GM19043 (cell line): ENCODE measurements at regions not wholly inside any gene's neighbourhood (a gene's known extent, or its start where the extent isn't known, plus 50 kb on each side); places are given as distances from the start of the nearest gene placed in this dataset.

Experiments used
- ATAC-seq: cut with Tn5 transposase; IDR thresholded peaks from one replicate; pipeline ENCODE4 v1.9.1; 2021; ENCODE audit warnings: low read depth; ENCODE audit not compliant: unreplicated experiment

DNA sequence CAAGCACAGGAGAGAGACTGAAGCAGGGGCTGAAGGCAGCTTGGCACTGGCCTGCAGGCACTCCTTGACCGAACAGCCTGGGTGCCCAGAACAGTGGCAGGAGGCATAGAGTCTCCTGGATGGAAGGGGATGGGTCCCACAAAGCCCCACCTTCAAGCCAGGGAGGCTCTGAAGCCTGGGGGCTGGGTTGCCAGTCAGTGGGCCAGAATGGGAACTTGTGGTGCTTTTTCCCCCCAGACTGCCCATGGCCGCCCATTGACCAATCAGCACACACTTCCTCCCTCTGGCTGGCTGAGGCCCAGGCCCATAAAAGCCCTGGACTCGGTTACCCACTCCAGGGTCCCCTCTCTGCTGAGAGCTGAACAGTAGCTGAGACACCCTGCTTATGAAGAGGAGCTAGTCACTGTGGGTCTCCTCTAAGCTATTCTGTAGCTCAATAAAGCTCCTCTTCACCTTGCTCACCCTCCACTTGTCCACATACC, 109.6 kb downstream of the ELAPOR2 start:
- no peak for ATAC-seq

DNA sequence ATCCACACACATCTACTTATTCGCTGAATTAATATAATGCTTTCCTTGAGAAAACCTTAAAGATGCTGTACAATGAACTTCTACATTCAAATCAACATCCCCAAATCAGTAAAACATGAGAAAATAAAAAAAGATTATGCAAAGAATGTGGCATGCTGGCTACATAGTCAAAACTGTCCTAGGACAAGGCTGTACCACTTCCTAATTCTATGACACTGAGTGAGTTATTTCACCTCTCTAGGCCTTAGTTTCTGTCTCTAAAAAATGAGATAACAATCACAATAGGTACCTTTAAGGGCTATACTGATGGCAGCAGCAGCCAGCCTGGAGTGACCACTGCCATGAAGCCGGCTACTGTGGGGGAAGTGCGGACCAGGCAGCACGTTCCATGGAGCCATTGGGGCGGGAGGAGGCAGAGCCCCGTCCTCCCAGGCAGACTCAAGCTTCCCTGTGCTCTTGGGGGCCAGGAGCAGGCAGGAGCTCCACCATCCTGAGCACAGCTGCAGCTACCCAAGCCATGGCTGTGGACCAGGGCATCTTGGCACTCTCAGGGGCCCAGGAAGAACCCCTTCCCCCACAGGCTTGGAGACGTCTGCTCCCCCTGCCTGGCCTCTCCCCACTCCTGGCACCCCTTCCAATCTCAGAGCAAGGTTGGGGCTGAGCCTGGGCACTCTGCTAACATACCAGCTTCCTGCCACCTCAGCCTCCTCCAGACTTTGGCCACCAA, 110.2 kb downstream of the ELAPOR2 start:
- ATAC-seq = peak; percentile 95

DNA sequence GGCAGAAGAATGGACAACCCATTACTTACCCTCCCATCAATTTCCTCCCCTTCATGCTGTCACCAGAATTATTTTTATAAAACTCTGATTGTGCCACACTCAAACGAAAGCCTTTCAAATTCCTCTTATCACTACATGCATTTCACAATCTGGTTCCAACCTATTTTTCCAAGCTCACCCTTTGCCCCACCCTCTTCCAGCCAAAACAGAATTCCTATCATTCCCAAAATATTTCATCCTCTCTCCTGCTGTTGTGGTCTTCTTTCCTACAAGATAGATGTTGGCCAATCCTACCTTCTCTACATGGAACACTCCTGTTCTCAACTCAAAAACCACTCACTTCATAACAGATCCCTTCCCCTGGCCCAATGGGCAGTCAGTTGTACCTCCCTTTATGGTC, 111.5 kb downstream of the ELAPOR2 start:
- no peak for ATAC-seq

DNA sequence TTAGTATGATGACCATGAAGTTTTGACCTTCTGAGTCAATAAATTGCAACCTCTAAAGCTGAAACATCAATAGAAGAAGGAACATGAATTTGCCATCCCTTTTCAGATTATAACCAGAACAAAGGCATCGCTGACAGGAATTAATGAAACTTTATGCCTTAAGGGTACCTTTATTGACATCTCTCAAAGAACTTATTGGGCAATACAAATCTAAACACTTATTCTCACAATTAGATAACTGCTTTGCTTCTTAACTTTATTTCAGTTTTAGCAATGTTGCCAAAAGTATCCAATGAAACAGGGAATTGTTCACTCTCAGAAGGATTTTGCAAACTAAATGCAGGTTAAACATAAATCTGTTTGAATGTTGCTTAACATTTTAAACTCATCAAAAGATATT, 116.0 kb downstream of the ELAPOR2 start:
- no peak for ATAC-seq

DNA sequence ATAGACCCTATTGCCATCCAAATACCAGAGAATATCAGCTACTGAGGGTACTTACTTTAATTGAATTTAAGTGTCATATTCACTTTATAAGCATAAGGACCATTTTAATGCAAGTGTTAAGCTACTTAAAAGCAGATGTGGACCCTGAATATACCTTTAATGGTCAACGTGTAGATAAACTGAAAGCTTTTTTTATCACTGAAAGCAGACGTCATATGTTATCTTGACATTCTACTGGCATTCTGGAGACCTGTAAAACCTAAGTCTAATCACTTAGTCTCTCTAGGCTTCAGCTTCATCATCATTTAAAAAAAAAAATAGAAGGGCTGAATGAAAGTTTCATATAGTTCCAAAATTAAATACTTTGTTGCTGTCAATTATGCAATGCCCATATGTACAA, 116.5 kb downstream of the ELAPOR2 start:
- no peak for ATAC-seq

DNA sequence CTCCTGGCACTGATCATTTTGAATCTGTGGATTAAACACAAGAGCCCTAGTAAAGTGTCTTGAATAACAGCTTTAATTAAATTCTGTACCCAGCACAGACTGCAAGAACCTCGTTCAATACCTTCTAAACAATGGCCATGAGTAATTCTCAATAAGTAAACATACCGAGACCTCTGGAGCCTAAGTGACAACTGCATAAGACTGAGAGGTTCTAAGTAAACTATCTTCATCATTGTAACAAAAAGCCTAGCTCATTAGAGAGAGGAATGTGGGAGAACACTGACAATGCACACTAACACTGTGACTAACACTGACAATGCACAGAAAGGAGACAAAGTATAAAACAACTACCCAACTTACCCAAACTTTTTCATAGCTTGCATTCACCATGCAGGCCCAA, 117.4 kb downstream of the ELAPOR2 start:
- no peak for ATAC-seq

DNA sequence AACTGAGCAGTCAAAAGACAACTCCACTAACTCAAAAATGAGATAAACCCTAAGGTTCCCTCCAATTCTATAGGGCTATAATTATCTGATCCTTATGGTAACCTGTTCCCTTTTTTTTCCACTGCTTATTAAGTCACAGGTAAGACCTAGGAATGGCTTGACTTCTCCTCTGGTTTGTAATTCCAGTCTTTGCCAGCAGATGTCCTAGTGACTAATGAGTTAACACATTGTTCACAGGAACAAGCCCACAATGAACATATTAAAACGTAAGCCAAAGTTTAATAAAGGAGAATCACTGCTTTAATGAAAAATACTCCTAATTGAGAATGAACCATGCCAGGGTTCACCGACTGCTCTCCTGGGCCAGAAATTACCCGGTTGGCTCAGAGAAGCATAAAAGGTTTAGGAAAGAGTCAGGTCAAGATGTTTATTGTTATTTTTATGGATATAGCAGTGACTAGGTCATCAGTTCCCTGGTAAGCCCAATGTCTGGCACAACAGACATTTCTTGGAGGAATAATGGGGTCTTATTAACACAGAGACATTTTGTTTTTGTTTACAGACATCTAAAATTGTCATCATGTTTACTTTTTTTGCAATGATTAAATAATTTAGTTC, 120.1 kb downstream of the ELAPOR2 start:
- peak; percentile 75 for ATAC-seq

DNA sequence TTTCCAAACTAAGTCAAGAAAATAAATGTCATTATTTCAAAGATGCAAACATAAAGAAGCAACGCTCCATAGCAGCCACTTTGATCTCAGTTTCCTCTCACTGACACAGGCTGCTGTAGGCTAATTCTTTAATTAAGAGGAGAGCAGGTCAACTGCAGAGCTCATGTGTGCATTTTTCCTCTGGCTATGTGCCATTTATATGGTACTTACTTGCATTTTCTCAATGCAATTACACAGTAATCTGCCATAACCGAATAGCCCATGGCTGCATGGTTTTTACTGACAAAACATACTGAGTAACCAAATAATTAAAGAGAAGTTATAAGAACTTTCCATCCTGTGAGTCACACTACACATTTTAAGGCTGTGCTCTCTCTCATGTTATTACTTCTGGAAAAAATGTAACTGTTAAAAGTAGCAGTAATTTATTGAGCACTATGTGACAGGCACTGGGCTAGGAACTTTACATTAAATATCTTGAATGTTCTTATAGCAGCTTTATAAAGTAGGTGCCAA, 122.0 kb downstream of the ELAPOR2 start:
- no peak for ATAC-seq

DNA sequence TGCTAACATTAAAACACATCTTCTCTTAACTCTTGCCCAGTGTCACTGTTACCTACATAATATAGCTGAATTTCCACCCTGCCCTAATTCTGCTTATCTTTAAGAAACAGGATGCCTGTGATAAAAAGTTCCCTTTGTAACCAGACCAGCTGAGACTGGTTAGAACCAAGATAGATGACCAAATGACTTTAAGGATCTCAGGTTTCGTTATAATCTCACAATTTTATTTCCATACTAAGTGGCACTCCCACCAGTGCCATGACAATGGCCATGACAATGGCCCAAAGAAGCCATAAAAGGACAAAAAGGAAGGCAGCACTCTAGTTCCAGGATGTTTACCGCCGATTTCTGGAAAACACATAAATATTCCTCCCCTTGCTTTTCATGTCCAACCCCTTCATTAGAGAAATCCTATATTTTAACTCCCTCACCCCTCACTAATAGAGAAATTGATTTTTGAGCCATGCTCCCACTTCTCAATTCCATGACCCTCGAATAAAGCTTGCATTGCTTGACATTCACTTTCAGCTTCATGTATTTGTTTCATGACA, 126.1 kb downstream of the ELAPOR2 start:
- no peak for ATAC-seq

DNA sequence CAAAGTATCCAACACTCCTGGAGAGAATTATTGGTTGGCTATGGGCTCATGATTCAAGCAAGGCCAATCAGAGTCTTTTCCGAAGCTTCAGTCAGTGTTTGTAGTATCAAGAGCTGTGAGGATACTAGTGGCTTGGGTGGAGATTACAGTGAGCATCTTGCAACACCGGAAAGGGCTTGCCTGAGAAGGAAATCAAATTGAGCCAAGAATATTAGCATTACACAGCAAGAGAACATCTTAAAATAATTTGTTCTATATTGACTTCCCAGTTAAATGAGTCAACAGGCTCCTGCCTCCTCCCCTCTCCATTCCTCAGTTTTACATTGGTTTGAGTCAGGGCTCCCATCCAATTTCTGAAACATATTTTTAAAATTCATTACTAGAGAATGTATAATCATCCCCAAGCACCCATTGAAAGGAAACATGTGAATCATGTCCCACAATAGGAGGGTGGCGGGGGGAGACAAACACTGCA, 127.4 kb downstream of the ELAPOR2 start:
- no peak for ATAC-seq

DNA sequence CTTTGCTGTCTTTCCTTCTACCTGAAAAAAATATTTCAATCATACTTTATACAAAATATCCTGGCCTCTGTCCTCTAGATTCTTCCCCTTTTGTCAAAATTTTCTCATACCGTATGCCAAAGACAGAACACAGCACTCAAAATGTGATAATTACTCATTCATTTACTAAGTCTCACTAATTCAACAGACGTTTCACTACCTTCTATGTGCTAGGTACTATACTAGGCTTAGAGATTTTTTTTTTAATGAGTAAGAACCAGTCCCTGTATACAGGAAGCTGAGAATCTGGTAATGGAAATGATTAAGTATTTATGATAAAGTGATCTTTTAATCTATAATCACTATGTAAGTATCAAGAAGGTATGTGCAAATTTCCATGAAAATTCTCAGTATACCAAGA, 128.0 kb downstream of the ELAPOR2 start:
- no peak for ATAC-seq

DNA sequence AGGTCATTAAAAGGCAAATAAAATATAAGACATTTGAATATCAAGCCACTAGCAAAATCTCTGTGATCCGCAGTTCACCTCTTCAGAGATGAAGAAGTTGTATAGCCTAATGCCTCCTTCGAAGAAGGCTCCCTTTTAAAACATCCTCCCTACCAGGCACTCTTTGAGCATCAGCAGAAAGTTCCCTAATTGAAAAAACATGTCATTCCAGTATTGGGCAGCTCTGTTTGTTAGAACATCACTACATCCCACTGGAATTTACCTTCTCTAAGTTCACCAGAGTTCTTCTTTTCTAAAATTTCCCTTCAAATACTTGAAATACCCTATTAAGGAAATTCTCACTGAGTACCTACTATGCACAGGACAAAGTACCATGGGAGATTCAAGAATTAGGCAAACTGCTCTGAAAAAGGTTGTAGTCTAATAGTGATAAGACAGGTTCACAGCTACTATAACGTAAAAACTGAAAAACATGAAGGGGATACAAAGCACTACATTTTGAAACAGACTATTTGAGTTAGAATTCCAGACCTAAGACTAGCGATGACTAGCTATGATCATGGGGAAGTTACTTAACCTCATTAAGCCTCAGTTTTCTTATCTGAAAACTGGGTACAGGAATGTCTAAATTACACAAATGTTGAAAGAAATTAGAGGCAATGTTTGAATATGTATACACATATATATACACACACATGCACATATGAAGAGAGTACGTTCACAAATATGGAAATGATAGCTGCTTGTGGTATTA, 128.7 kb downstream of the ELAPOR2 start:
- ATAC-seq = no peak

DNA sequence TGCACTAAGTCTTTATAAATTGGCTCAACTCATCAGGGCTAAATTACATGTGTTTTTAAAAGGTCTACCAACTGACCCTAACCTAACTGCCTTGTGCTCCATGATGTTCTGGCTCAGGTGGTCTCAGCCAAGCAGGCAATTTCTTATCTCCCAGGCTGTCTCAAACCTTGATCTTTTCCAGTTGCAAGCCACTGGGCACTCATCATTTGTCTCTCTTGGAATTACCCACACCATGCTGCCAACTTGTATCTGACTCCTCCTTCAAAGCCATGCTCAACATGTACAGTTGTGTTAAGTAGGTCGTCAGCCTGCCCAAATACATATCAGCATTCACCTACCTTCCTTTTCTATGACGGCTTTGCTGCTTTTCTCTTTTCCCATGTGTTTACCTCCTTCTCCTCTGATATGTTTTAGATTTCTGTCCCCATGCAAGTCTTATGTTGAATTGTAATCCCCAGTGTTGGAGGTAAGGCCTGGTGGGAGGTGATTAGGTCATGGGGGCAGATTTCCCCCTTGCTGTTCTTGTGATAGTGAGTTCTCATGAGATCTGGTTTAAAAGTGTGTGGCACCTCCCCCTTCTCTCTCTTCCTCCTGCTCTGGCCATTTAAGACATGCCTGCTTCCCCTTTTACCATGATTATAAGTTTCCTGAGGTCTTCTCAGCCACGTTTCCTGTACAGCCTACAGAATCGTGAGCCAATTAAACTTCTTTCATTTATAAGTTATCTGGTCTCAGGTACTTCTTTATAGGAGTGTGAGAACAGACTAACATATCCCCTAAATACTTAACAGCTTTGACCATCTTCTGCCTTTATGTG, 130.0 kb downstream of the ELAPOR2 start:
- no peak for ATAC-seq

DNA sequence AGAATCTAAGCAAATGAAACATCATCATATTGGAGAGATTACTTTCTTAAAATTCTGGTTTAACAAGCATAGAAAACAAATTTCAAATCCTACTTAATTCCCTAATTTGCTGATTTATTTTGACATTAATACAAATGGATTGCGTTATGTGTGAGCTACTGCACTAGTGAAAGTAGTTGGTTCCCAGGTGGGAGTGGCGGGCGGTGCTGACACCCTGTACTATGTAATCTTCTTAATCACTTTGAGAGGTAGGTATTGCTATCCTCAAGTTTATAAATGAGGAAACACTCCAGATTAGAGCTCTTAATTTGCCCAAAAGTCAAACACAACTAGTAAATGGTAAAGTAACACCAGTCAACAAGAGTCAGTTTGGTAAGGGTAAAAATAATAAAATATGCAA, 131.1 kb downstream of the ELAPOR2 start:
- no peak for ATAC-seq

DNA sequence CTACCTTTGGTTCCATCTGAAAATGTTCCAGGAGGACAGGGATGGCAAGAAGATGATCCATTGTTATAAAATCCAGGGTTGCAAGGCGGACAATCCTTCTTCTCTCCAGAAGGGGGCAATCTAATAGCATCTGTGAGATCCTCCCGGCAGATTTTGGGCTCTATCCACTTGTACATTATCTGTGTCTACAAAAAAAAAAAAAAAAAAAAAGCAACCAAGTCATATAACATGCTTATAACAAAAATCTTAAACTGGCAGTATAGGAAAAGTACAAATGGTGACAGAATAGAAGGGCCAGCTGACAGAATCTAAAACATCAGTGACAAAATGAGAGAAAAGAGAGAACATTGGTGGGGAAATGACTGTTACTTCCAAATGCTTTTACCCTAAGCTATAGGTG, 132.7 kb downstream of the ELAPOR2 start:
- ATAC-seq = no peak

DNA sequence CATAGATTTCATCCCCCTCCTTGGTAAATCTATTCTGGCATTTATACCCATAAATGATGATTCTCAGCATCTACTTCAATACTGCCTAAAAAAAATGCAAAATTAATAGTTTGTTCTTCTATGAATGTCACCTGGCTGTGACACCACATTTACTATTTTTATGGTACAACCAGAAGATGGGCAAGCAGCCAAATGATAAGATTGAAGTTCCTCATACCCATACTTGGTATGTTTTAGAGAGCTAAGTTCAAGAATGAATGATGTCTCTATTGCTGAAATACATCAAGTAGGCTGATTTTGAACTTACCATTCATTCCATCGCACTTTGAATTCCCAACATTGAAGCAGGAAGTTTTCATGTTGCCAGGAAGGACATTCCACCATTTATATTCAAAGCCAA, 134.2 kb downstream of the ELAPOR2 start:
- no peak for ATAC-seq

DNA sequence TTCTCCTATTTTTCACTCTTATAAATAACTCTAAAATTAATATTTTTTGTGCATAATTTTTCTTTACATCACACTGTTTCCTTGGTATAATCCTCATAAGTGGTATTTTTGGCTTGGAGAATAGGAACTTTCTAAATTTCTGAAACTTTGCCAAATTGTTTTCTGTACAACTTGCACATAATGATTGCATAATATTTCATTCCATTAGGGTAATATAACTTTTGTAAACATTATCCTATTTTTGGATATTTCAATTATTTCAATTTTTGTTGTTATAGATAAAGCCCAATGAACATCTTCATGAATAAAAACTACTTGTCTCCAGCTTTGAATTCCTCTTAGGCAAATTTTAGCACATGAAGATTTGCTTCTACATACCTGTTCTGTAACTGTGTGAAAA, 135.9 kb downstream of the ELAPOR2 start:
- ATAC-seq = no peak

DNA sequence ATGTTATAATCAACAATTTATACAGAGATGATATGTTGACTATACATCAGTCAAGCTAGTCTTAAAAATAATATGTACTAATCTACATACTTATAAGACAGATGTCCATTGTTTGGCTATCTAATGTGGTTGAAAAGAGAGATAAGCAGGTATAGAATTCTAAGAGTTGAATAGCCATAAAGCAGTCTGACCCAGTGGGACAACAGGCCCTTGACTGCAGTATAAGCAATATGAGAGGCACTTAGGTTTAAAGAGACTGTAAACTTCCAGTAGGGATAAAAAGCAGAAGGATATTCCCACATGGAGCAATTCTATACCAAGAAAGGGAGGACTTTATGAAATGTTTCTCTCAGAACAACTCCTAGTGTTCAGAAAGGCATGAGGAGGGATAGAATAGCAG, 139.3 kb downstream of the ELAPOR2 start:
- ATAC-seq = no peak

DNA sequence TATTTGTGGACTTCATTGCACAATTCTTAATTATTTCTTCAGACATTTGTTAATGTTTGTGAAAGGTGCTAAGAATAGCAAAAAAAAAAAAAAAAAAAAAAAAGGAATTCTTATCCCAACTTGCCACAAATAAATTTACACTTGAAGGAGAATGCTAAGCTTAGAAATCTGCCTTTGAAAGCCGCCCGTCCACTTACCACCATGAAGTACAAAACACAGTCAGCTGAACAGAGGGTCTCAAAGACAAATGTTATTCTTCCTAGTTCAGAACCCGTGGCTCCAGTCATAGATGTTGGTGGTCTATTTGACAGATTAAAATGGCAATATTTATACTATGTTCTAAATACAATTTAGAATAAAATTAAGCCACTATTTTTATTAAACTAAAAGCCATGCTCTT, 141.2 kb downstream of the ELAPOR2 start:
- no peak for ATAC-seq

DNA sequence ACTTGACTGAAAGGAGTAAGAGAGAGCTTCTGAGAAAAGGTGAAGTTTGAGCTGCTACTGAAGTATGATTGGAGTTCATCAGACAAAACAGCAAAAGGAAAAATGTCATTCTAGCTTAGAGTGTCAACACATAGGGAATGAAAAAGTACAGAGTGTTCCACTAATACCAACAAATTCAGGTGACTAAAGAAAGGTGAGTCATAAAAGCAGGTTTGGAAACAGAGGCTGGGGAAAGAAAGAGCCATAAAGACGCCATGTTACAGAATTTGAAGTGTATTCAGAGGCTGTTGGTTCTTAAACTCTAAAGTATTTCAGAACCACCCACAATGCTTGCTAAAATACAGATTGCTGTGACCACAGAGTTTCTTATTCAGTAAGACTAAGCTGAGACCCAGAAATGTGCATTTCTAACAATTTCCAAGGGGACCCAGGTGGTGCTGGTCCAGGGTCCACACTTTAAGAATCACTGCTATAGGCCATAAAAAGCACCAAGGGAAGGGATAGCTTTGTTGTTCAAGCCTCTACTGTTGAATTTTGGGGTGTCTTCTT, 143.1 kb downstream of the ELAPOR2 start:
- no peak for ATAC-seq
